B cell (primary cell): ENCODE measurements at regions not wholly inside any gene's neighbourhood (a gene's known extent, or its start where the extent isn't known, plus 50 kb on each side); places are given as distances from the start of the nearest gene placed in this dataset.
"Not testable (repeated sequence)": the region's sequence is repeated elsewhere in the genome, so short reads cannot be mapped to it uniquely, and the experiment has no call there.

Experiments used
- ATAC-seq: fragments of 200-7000 bp; cut with Tn5 transposase; one replicate; pipeline ENCODE4 v1.10.0; 2021; ENCODE audit warnings: low read depth, mild to moderate bottlenecking, moderate number of reproducible peaks, moderate library complexity
- CTCF ChIA-PET: fragments of 350-600 bp; sonication (Branson Sonifier 250); formaldehyde crosslinking; loops from one replicate; lab custom pipeline; 2021; ENCODE audit warnings: antibody characterized with exemption, inconsistent platforms; lab: Charles Lee
- POLR2A ChIA-PET: fragments of 350-600 bp; sonication (Branson Sonifier 250); formaldehyde crosslinking; loops from one replicate; lab custom pipeline; 2021; ENCODE audit warnings: antibody characterized with exemption; lab: Charles Lee
- DNase-seq: peaks from one replicate; pipeline ENCODE4 v3.0.0; 2013
- H2AFZ ChIP-seq: 2 replicates; pipeline ENCODE4 v1.6.1; 2012; ENCODE audit warnings: mild to moderate bottlenecking, low read depth, low read length; ENCODE audit not compliant: insufficient read depth, poor library complexity, severe bottlenecking
- H3K27ac ChIP-seq, 2 donors: 1 replicate in 1 of 2; 2 replicates in 1 of 2; pipeline ENCODE4 v1.5.1; 2012 to 2013; ENCODE audit warnings: low read length in 2 of 2, mild to moderate bottlenecking in 2 of 2, moderate library complexity in 1 of 2
- H3K27me3 ChIP-seq, 4 experiments: fragments of 200-600 bp in 1 of 4; sonication (generic) in 1 of 4; replicated peaks in 1 of 4; 1 replicate in 2 of 4; 2 replicates in 2 of 4; pipeline versions ENCODE4 v1.6.1 to v1.7.0; 2013 to 2016; ENCODE audit warnings: low read length in 3 of 4, mild to moderate bottlenecking in 2 of 4, mixed read lengths in 1 of 4, moderate library complexity in 1 of 4; ENCODE audit not compliant: insufficient read depth in 4 of 4, control insufficient read depth in 3 of 4; ENCODE audit errors: control extremely low read depth in 1 of 4
- H3K36me3 ChIP-seq, 2 experiments: replicated peaks in 1 of 2; 1 replicate in 1 of 2; 2 replicates in 1 of 2; pipeline versions ENCODE4 v1.6.1 to v1.7.1; 2013; ENCODE audit warnings: low read length in 1 of 2; ENCODE audit not compliant: insufficient read depth in 2 of 2, control insufficient read depth in 1 of 2; ENCODE audit errors: control extremely low read depth in 1 of 2, extremely low read depth in 1 of 2
- H3K4me1 ChIP-seq, 2 donors: fragments of 200-600 bp in 1 of 2; sonication (generic) in 1 of 2; 1 replicate in 1 of 2; 2 replicates in 1 of 2; pipeline versions ENCODE4 v1.5.1 to v1.6.1; 2013 to 2017; ENCODE audit warnings: low read length in 2 of 2; ENCODE audit not compliant: control insufficient read depth in 2 of 2, insufficient read depth in 2 of 2
- H3K4me2 ChIP-seq: replicated peaks from 2 replicates; pipeline ENCODE3; 2012; ENCODE audit warnings: mild to moderate bottlenecking, low read depth, low read length; ENCODE audit not compliant: poor library complexity, severe bottlenecking
- H3K4me3 ChIP-seq, 5 experiments: fragments of 200-600 bp in 1 of 5; sonication (generic) in 1 of 5; 1 replicate in 3 of 5; 2 replicates in 2 of 5; pipeline versions ENCODE4 v1.5.1 to v1.7.0; 2011 to 2016; ENCODE audit warnings: low read length in 4 of 5, mild to moderate bottlenecking in 4 of 5, low read depth in 2 of 5, control low read depth in 1 of 5, moderate library complexity in 1 of 5; ENCODE audit not compliant: insufficient read depth in 1 of 5; ENCODE audit errors: control extremely low read depth in 1 of 5, extremely low read depth in 1 of 5
- H3K79me2 ChIP-seq: fragments of 200-600 bp; sonication (generic); one replicate; pipeline ENCODE4 v1.6.0; 2016; ENCODE audit warnings: low read length; ENCODE audit not compliant: control insufficient read depth, insufficient read depth
- H3K9ac ChIP-seq: fragments of 200-600 bp; sonication (generic); 2 replicates; pipeline ENCODE4 v1.6.1; 2017; ENCODE audit warnings: mild to moderate bottlenecking, low read length, moderate library complexity
- H3K9me3 ChIP-seq, 3 donors: one replicate each; pipeline versions ENCODE4 v1.6.1 to v1.7.1; 2013; ENCODE audit warnings: low read length in 2 of 3; ENCODE audit not compliant: control insufficient read depth in 2 of 3, insufficient read depth in 1 of 3; ENCODE audit errors: control extremely low read depth in 1 of 3
- H4K20me1 ChIP-seq: 2 replicates; pipeline ENCODE4 v1.6.0; 2012; ENCODE audit warnings: mild to moderate bottlenecking, low read length; ENCODE audit not compliant: insufficient read depth, control insufficient read depth, poor library complexity, severe bottlenecking
- H3K27ac Mint-ChIP-seq: one replicate; pipeline ENCODE4 v1.8.0; 2021; ENCODE audit warnings: mixed read lengths
- H3K27me3 Mint-ChIP-seq: one replicate; pipeline ENCODE4 v1.8.0; 2021; ENCODE audit warnings: mixed read lengths
- H3K4me1 Mint-ChIP-seq: one replicate; pipeline ENCODE4 v1.8.0; 2021; ENCODE audit warnings: mixed read lengths
- H3K4me3 Mint-ChIP-seq: one replicate; pipeline ENCODE4 v1.8.0; 2021; ENCODE audit warnings: mixed read lengths
- H3K9me3 Mint-ChIP-seq: one replicate; pipeline ENCODE4 v1.8.0; 2022; ENCODE audit warnings: mixed read lengths; ENCODE audit not compliant: insufficient read depth
- CTCF ChIP-seq: fragments of 200-600 bp; IDR thresholded peaks from one replicate; pipeline ENCODE4 v1.8.0; 2022; ENCODE audit warnings: antibody characterized with exemption, mild to moderate bottlenecking
- EZH2 ChIP-seq: IDR thresholded peaks from 2 replicates; pipeline ENCODE4 v1.6.1; 2012; ENCODE audit warnings: borderline replicate concordance, low read depth, mild to moderate bottlenecking, moderate library complexity, low read length; ENCODE audit not compliant: insufficient read depth, poor library complexity, severe bottlenecking
- WGBS: methylation state at CpG from one replicate; pipeline ENCODE4 v1.1.5; 2013; ENCODE audit warnings: missing lambda C conversion rate; ENCODE audit not compliant: insufficient coverage; 5-methylcytosine and 5-hydroxymethylcytosine counted together
- intact Hi-C: fragments of 100-400 bp; cut with micrococcal nuclease; formaldehyde crosslinking; loops from one replicate; pipeline ENCODE4 v1.10.0; 2022

- H3K4me1 Mint-ChIP-seq: no peaks in the 10 kb centered on the region
- no peaks in the 10 kb centered on the region for H3K27me3 Mint-ChIP-seq
- no peak overlapping the region for H3K4me2 ChIP-seq
- TF ChIP-seq EZH2 (no peak), CTCF (no peak)
- H2AFZ ChIP-seq: no peak overlapping the region
- H3K4me1 ChIP-seq: no peaks in the 10 kb centered on the region
- no peaks in the 10 kb centered on the region for H3K36me3 ChIP-seq
- no peaks in the 10 kb centered on the region for H3K27me3 ChIP-seq
- ChIA-PET CTCF (no interaction called here), POLR2A (no interaction called here)
- DNase-seq (no peak), ATAC-seq (no peak)
- no peaks in the 10 kb centered on the region for H3K9me3 Mint-ChIP-seq
- no peaks in the 10 kb centered on the region for H3K79me2 ChIP-seq
- no peak overlapping the region for H3K4me3 ChIP-seq
- 55% methylated on average over 1 of the region's 3 CpGs for WGBS
- no peaks in the 10 kb centered on the region for H3K9me3 ChIP-seq
- intact Hi-C loops: no loop called here
- no peak overlapping the region for H3K4me3 Mint-ChIP-seq
- H3K9ac ChIP-seq: no peak overlapping the region
- H3K27ac Mint-ChIP-seq: no peak overlapping the region
- H3K27ac ChIP-seq: no peak overlapping the region
- no peaks in the 10 kb centered on the region for H4K20me1 ChIP-seq
Observed at GRCh38 chr7:114141415-114141814, 222.6 kb upstream of the PPP1R3A start.

GRCh38 chr7:114140561-114140960 lies 221.8 kb upstream of the PPP1R3A start:
- H3K27ac Mint-ChIP-seq: no peak overlapping the region
- Histone ChIP-seq H3K4me1 (no peaks in the 10 kb centered on the region), H3K27ac (no peak overlapping the region), H2AFZ (no peak overlapping the region), H3K36me3 (no peaks in the 10 kb centered on the region), H3K9me3 (no peaks in the 10 kb centered on the region), H3K27me3 (no peaks in the 10 kb centered on the region), H4K20me1 (no peaks in the 10 kb centered on the region), H3K79me2 (no peaks in the 10 kb centered on the region), H3K9ac (no peak overlapping the region), H3K4me2 (no peak overlapping the region), H3K4me3 (no peak overlapping the region)
- POLR2A ChIA-PET: no interaction called here
- 100% methylated on average over 1 of the region's 1 CpG for WGBS
- no peak for DNase-seq
- H3K4me3 Mint-ChIP-seq: no peak overlapping the region
- TF ChIP-seq CTCF: no peak
- no peak for TF ChIP-seq EZH2
- no peaks in the 10 kb centered on the region for H3K27me3 Mint-ChIP-seq
- intact Hi-C loops: no loop called here
- no peaks in the 10 kb centered on the region for H3K4me1 Mint-ChIP-seq
- no peaks in the 10 kb centered on the region for H3K9me3 Mint-ChIP-seq
- no peak for ATAC-seq
- CTCF ChIA-PET: no interaction called here

GRCh38 chr7:114139690-114140089 lies 220.9 kb upstream of the PPP1R3A start:
- 97% methylated on average over 3 of the region's 5 CpGs for WGBS
- H3K9ac ChIP-seq, H3K27ac Mint-ChIP-seq, H3K4me3 ChIP-seq, H3K27me3 ChIP-seq, POLR2A ChIA-PET, H4K20me1 ChIP-seq, CTCF ChIA-PET, H3K27ac ChIP-seq, ATAC-seq, intact Hi-C loops, H3K27me3 Mint-ChIP-seq, H3K36me3 ChIP-seq, H2AFZ ChIP-seq, H3K4me2 ChIP-seq, H3K4me1 ChIP-seq, H3K79me2 ChIP-seq, H3K9me3 Mint-ChIP-seq, H3K9me3 ChIP-seq, DNase-seq, H3K4me3 Mint-ChIP-seq, H3K4me1 Mint-ChIP-seq: not testable (repeated sequence)
